ENCODE measurements at regions not wholly inside any gene's neighbourhood (a gene's known extent, or its start where the extent isn't known, plus 50 kb on each side); places are given as distances from the start of the nearest gene placed in this dataset.

- TF ChIP-seq CTCF (IDR thresholded peaks at IDR 0.05; ENCODE audit: low read length) (no peak), EZH2 (optimal IDR thresholded peaks at IDR 0.05; ENCODE audit: low read depth, low read length) (no peak)
Measured at GRCh38 chr11:22521226-22521625, 104.4 kb downstream of the FANCF start.
